H1 (cell line): ENCODE measurements at regions not wholly inside any gene's neighbourhood (a gene's known extent, or its start where the extent isn't known, plus 50 kb on each side); places are given as distances from the start of the nearest gene placed in this dataset.

Experiments used
- CTCF ChIA-PET: fragments of 300-600 bp; sonication (Branson Sonifier 250); formaldehyde crosslinking; loops from one replicate; lab custom pipeline; 2021; ENCODE audit not compliant: partially characterized antibody; lab: Charles Lee
- POLR2A ChIA-PET: fragments of 300-600 bp; sonication (Branson Sonifier 250); formaldehyde crosslinking; loops from one replicate; lab custom pipeline; 2021; ENCODE audit warnings: inconsistent platforms; ENCODE audit not compliant: partially characterized antibody; lab: Charles Lee
- DNase-seq, 2 experiments: peaks; one replicate each; pipeline versions ENCODE4 v3.0.0 to v3.0.0-alpha.2; 2010 to 2022; ENCODE audit warnings: low spot score in 2 of 2, low read depth in 1 of 2, mixed read lengths in 1 of 2
- FAIRE-seq: peaks from 2 replicates; lab custom pipeline; 2011; peaks lifted over from hg19 to GRCh38; lab: Jason Lieb, UNC
- H2AFZ ChIP-seq: 2 replicates; pipeline ENCODE4 v1.8.1; 2012; ENCODE audit warnings: low read length, inconsistent platforms
- H2AK5ac ChIP-seq: 2 replicates; pipeline ENCODE4 v1.6.1; 2013; ENCODE audit warnings: low read depth, low read length
- H2BK120ac ChIP-seq: replicated peaks from 2 replicates; pipeline ENCODE3; 2013; ENCODE audit warnings: low read depth, low read length, inconsistent platforms
- H2BK12ac ChIP-seq: 2 replicates; pipeline ENCODE4 v1.6.1; 2013; ENCODE audit warnings: low read depth, low read length
- H2BK15ac ChIP-seq: 2 replicates; pipeline ENCODE4 v1.6.1; 2013; ENCODE audit warnings: low read length
- H2BK20ac ChIP-seq: 2 replicates; pipeline ENCODE4 v1.6.1; 2013; ENCODE audit warnings: low read length
- H2BK5ac ChIP-seq: 2 replicates; pipeline ENCODE4 v1.6.1; 2013; ENCODE audit warnings: low read depth, low read length
- H3K14ac ChIP-seq: 2 replicates; pipeline ENCODE4 v1.6.1; 2013; ENCODE audit warnings: inconsistent platforms; ENCODE audit not compliant: insufficient read length
- H3K18ac ChIP-seq: 2 replicates; pipeline ENCODE4 v1.6.1; 2013; ENCODE audit warnings: low read length; ENCODE audit errors: extremely low read depth
- H3K23ac ChIP-seq: 2 replicates; pipeline ENCODE4 v1.6.1; 2013; ENCODE audit warnings: inconsistent platforms; ENCODE audit not compliant: insufficient read length
- H3K23me2 ChIP-seq: 2 replicates; pipeline ENCODE4 v1.6.1; 2013; ENCODE audit warnings: low read depth, low read length
- H3K27ac ChIP-seq: 2 replicates; pipeline ENCODE4 v1.6.1; 2011; ENCODE audit warnings: low read depth, low read length, inconsistent platforms
- H3K27me3 ChIP-seq, 4 experiments: replicated peaks in 1 of 4; 1 replicate in 1 of 4; 2 replicates in 3 of 4; pipeline versions ENCODE4 v1.6.1 to v1.8.1; 2011 to 2013; ENCODE audit warnings: low read length in 3 of 4, mild to moderate bottlenecking in 3 of 4, inconsistent platforms in 2 of 4, mixed read lengths in 2 of 4, moderate library complexity in 1 of 4; ENCODE audit not compliant: control insufficient read depth in 3 of 4, insufficient read depth in 3 of 4; ENCODE audit errors: extremely low read depth in 1 of 4
- H3K36me3 ChIP-seq, 4 experiments: 2 replicates each; pipeline versions ENCODE4 v1.6.1 to v1.8.1; 2011 to 2013; ENCODE audit warnings: mild to moderate bottlenecking in 4 of 4, low read length in 3 of 4, moderate library complexity in 2 of 4, control low read depth in 1 of 4, inconsistent platforms in 1 of 4; ENCODE audit not compliant: insufficient read depth in 4 of 4, control insufficient read depth in 2 of 4
- H3K4ac ChIP-seq: replicated peaks from 2 replicates; pipeline ENCODE3; 2013; ENCODE audit warnings: low read length, low read depth, mixed read lengths, inconsistent platforms; ENCODE audit not compliant: insufficient read length
- H3K4me1 ChIP-seq, 4 experiments: replicated peaks in 1 of 4; 1 replicate in 1 of 4; 2 replicates in 3 of 4; pipeline versions ENCODE4 v1.6.1 to v1.8.1; 2011 to 2013; ENCODE audit warnings: low read length in 3 of 4, inconsistent platforms in 2 of 4, mixed read lengths in 1 of 4; ENCODE audit not compliant: insufficient read depth in 4 of 4, control insufficient read depth in 3 of 4
- H3K4me2 ChIP-seq, 2 experiments: 2 replicates each; pipeline versions ENCODE4 v1.6.1 to v1.8.1; 2011 to 2013; ENCODE audit warnings: low read depth in 2 of 2, low read length in 2 of 2, control low read depth in 1 of 2, inconsistent platforms in 1 of 2, mild to moderate bottlenecking in 1 of 2; ENCODE audit not compliant: insufficient read depth in 1 of 2
- H3K4me3 ChIP-seq, 4 experiments: fragments of 200-600, 300-600 bp in 1 of 4; sonication (generic), shearing (Covaris generic), sonication (Bioruptor Twin) in 1 of 4; 2 replicates each; pipeline versions ENCODE4 v1.5.1 to v1.8.1; 2011 to 2016; ENCODE audit warnings: low read length in 4 of 4, low read depth in 3 of 4, control low read depth in 2 of 4, inconsistent platforms in 2 of 4, mild to moderate bottlenecking in 2 of 4, mixed read lengths in 1 of 4, moderate library complexity in 1 of 4; ENCODE audit not compliant: insufficient read depth in 2 of 4; ENCODE audit errors: extremely low read depth in 1 of 4
- H3K56ac ChIP-seq: replicated peaks from 2 replicates; pipeline ENCODE3; 2013; ENCODE audit warnings: low read depth, mild to moderate bottlenecking, mixed read lengths, low read length, inconsistent platforms; ENCODE audit not compliant: insufficient read length
- H3K79me1 ChIP-seq: 2 replicates; pipeline ENCODE4 v1.6.1; 2013; ENCODE audit warnings: low read depth, low read length, control low read depth
- H3K79me2 ChIP-seq, 2 experiments: 2 replicates each; pipeline versions ENCODE4 v1.6.1 to v1.8.1; 2012 to 2013; ENCODE audit warnings: low read length in 2 of 2, mild to moderate bottlenecking in 2 of 2, inconsistent platforms in 1 of 2; ENCODE audit not compliant: insufficient read depth in 2 of 2, control insufficient read depth in 1 of 2
- H3K9ac ChIP-seq, 4 experiments: replicated peaks in 1 of 4; 1 replicate in 1 of 4; 2 replicates in 3 of 4; pipeline versions ENCODE4 v1.6.1 to v1.8.1; 2011 to 2013; ENCODE audit warnings: low read depth in 3 of 4, low read length in 3 of 4, control low read depth in 2 of 4, mild to moderate bottlenecking in 2 of 4, moderate library complexity in 2 of 4, inconsistent platforms in 1 of 4; ENCODE audit errors: extremely low read depth in 1 of 4
- H3K9me3 ChIP-seq, 2 experiments: 2 replicates each; pipeline versions ENCODE4 v1.6.1 to v1.8.1; 2012 to 2013; ENCODE audit warnings: mild to moderate bottlenecking in 2 of 2, moderate library complexity in 2 of 2, control low read depth in 1 of 2, inconsistent platforms in 1 of 2, low read depth in 1 of 2, low read length in 1 of 2, mixed read lengths in 1 of 2; ENCODE audit not compliant: insufficient read depth in 2 of 2
- H4K20me1 ChIP-seq, 2 experiments: replicated peaks in 1 of 2; 2 replicates each; pipeline versions ENCODE3 to v1.8.1; 2011 to 2013; ENCODE audit warnings: inconsistent platforms in 2 of 2, low read length in 2 of 2, mild to moderate bottlenecking in 1 of 2; ENCODE audit not compliant: insufficient read depth in 2 of 2, control insufficient read depth in 1 of 2
- H4K5ac ChIP-seq: 2 replicates; pipeline ENCODE4 v1.6.1; 2013; ENCODE audit warnings: low read length, low read depth, mixed read lengths, inconsistent platforms; ENCODE audit not compliant: insufficient read length
- H4K8ac ChIP-seq: 2 replicates; pipeline ENCODE4 v1.8.0; 2013; ENCODE audit warnings: mild to moderate bottlenecking, moderate library complexity, low read length, inconsistent platforms; ENCODE audit not compliant: insufficient read depth; ENCODE audit errors: extremely low read depth
- H4K91ac ChIP-seq: replicated peaks from 2 replicates; pipeline ENCODE3; 2013; ENCODE audit warnings: low read length, mixed read lengths, inconsistent platforms; ENCODE audit not compliant: insufficient read length
- BCL11A ChIP-seq, 2 experiments: IDR thresholded peaks; one replicate each; pipeline ENCODE4 v1.6.1; 2011; ENCODE audit warnings: low read depth in 2 of 2, low read length in 2 of 2, mild to moderate bottlenecking in 2 of 2
- CHD2 ChIP-seq: IDR thresholded peaks from 2 replicates; pipeline ENCODE4 v1.6.1; 2012; ENCODE audit warnings: low read length, improper control_type of control experiment
- CTCF ChIP-seq, 3 experiments: IDR thresholded peaks; 1 replicate in 2 of 3; 2 replicates in 1 of 3; pipeline versions ENCODE4 v1.5.1 to v1.6.1; 2011; ENCODE audit warnings: low read length in 3 of 3, mild to moderate bottlenecking in 3 of 3, inconsistent platforms in 2 of 3, low read depth in 1 of 3, moderate library complexity in 1 of 3; ENCODE audit not compliant: insufficient read depth in 1 of 3; ENCODE audit errors: control extremely low read depth in 1 of 3
- E2F6 ChIP-seq: IDR thresholded peaks from 2 replicates; pipeline ENCODE4 v1.6.1; 2012; ENCODE audit warnings: inconsistent platforms
- EGR1 ChIP-seq: IDR thresholded peaks from 2 replicates; pipeline ENCODE4 v1.6.1; 2011; ENCODE audit warnings: low read depth, low read length, borderline replicate concordance
- KDM5A ChIP-seq: fragments of 200-600 bp; IDR thresholded peaks from 2 replicates; pipeline ENCODE4 v1.7.1; 2012; ENCODE audit warnings: mild to moderate bottlenecking, low read length, inconsistent platforms, mixed read lengths
- MAX ChIP-seq: IDR thresholded peaks from 2 replicates; pipeline ENCODE4 v1.6.1; 2012; ENCODE audit warnings: inconsistent platforms
- SIRT6 ChIP-seq: IDR thresholded peaks from one replicate; pipeline ENCODE4 v1.7.1; 2012; ENCODE audit warnings: low read length, inconsistent platforms
- SP1 ChIP-seq: IDR thresholded peaks from 2 replicates; pipeline ENCODE4 v1.6.1; 2011; ENCODE audit warnings: low read depth, low read length
- TAF1 ChIP-seq: IDR thresholded peaks from 2 replicates; pipeline ENCODE4 v1.6.1; 2011; ENCODE audit warnings: mild to moderate bottlenecking, low read depth, low read length
- TBP ChIP-seq: IDR thresholded peaks from 2 replicates; pipeline ENCODE4 v1.6.1; 2011; ENCODE audit warnings: low read depth, low read length, improper control_type of control experiment
- WGBS, 2 experiments: shearing (Covaris generic) in 1 of 2; methylation state at CpG; one replicate each; pipeline versions ENCODE4 v1.1.6 to v1.1.7; 2013 to 2015; ENCODE audit warnings: low lambda C conversion rate in 2 of 2, mixed read lengths in 2 of 2, inconsistent platforms in 1 of 2, low coverage in 1 of 2, missing lambda C conversion rate in 1 of 2; ENCODE audit not compliant: insufficient replicate concordance in 2 of 2, insufficient coverage in 1 of 2, insufficient read length in 1 of 2; ENCODE audit errors: extremely low coverage in 1 of 2, missing lambda C conversion rate in 1 of 2; 5-methylcytosine and 5-hydroxymethylcytosine counted together

- no peaks in the 10 kb centered on the region for H4K20me1 ChIP-seq
- H3K14ac ChIP-seq: no peak overlapping the region
- H3K27me3 ChIP-seq: no peaks in the 10 kb centered on the region
- H3K23me2 ChIP-seq: no peaks in the 10 kb centered on the region
- H3K79me2 ChIP-seq: no peaks in the 10 kb centered on the region
- peaks cover 2 to 12% (median 5%) of the 10 kb centered on the region in 4 experiments; a peak in 6 of 7 replicates for H3K4me1 ChIP-seq
- DNase-seq (no peak), FAIRE-seq (no peak)
- no peaks in the 10 kb centered on the region for H3K36me3 ChIP-seq
- H3K4me2 ChIP-seq: no peak overlapping the region
- no peak overlapping the region for H4K91ac ChIP-seq
- no peak overlapping the region for H3K23ac ChIP-seq
- H3K18ac ChIP-seq: no peak overlapping the region
- no peak overlapping the region for H2BK5ac ChIP-seq
- no peak overlapping the region for H2AK5ac ChIP-seq
- H2BK120ac ChIP-seq: no peak overlapping the region
- H2AFZ ChIP-seq: no peak overlapping the region
- no peak overlapping the region for H2BK20ac ChIP-seq
- CTCF ChIA-PET: interaction anchor here (1.0 kb wide), 1 partner anchor 408 kb away, joined by 3 read pairs; no protein-coding TSS in a partner anchor
- no peak overlapping the region for H2BK15ac ChIP-seq
- H3K27ac ChIP-seq: no peak overlapping the region
- POLR2A ChIA-PET: interaction anchor here (0.8 kb wide), 1 partner anchor 15 kb away, joined by 3 read pairs; no protein-coding TSS in a partner anchor
- H3K4me3 ChIP-seq: no peak overlapping the region
- no peak overlapping the region for H2BK12ac ChIP-seq
- no peak overlapping the region for H3K56ac ChIP-seq
- no peaks in the 10 kb centered on the region for H3K9me3 ChIP-seq
- no peak overlapping the region for H4K5ac ChIP-seq
- no peaks in the 10 kb centered on the region for H3K79me1 ChIP-seq
- H3K4ac ChIP-seq: no peak overlapping the region
- WGBS, 2 experiments: 92% methylated on average over 2 of the region's 2 CpGs; no CpG with 5 or more reads in 1 of the 2 experiments
- H3K9ac ChIP-seq: no peak overlapping the region
- H4K8ac ChIP-seq: no peak overlapping the region
- TF ChIP-seq CTCF (IDR thresholded peaks at IDR 0.05; ENCODE audit: control extremely low read depth in 1 of 3, insufficient read depth in 1 of 3, low read depth in 1 of 3, low read length in 3 of 3): no peak
- TF ChIP-seq TAF1: no peak
- no peak for TF ChIP-seq MAX
- TF ChIP-seq CHD2: no peak
- no peak for TF ChIP-seq BCL11A (IDR thresholded peaks at IDR 0.05; ENCODE audit: low read depth in 2 of 2, low read length in 2 of 2)
- TF ChIP-seq EGR1: no peak
- TF ChIP-seq E2F6: no peak
- no peak for TF ChIP-seq SP1
- TF ChIP-seq SIRT6: no peak
- no peak for TF ChIP-seq TBP
- TF ChIP-seq KDM5A: no peak
These were observed 204.5 kb upstream of the CXCR4 start for GRCh38 chr2:136322428-136322827.
